HG03060 (cell line): ENCODE measurements at regions not wholly inside any gene's neighbourhood (a gene's known extent, or its start where the extent isn't known, plus 50 kb on each side); places are given as distances from the start of the nearest gene placed in this dataset.
"Not testable (repeated sequence)": the region's sequence is repeated elsewhere in the genome, so short reads cannot be mapped to it uniquely, and the experiment has no call there.

ENCODE experiments used
- ATAC-seq: cut with Tn5 transposase; IDR thresholded peaks from one replicate; pipeline ENCODE4 v1.9.1; 2021; ENCODE audit warnings: low read depth, moderate number of reproducible peaks; ENCODE audit not compliant: unreplicated experiment

- no peak for ATAC-seq
These were observed 105.8 kb upstream of the TRIM2 start for GRCh38 chr4:153098427-153098826.

- no peak for ATAC-seq
These were observed 104.7 kb upstream of the TRIM2 start for GRCh38 chr4:153099391-153100140.

- ATAC-seq: not testable (repeated sequence)
These were observed 97.5 kb upstream of the TRIM2 start for GRCh38 chr4:153106736-153107135.

GRCh38 chr4:153107246-153107645 lies 97.0 kb upstream of the TRIM2 start:
- no peak for ATAC-seq

- ATAC-seq: no peak
These were observed 94.9 kb upstream of the TRIM2 start for GRCh38 chr4:153109296-153109849.

GRCh38 chr4:153110739-153111138 lies 93.5 kb upstream of the TRIM2 start:
- no peak for ATAC-seq

GRCh38 chr4:153111426-153112040 lies 92.7 kb upstream of the TRIM2 start:
- no peak for ATAC-seq

- no peak for ATAC-seq
These were observed 92.2 kb upstream of the TRIM2 start for GRCh38 chr4:153112041-153112441.

- ATAC-seq: no peak
These were observed 91.0 kb upstream of the TRIM2 start for GRCh38 chr4:153113061-153113837.

- no peak for ATAC-seq
These were observed 90.5 kb upstream of the TRIM2 start for GRCh38 chr4:153113838-153114105.

GRCh38 chr4:153114771-153115321 lies 89.4 kb upstream of the TRIM2 start:
- no peak for ATAC-seq

- ATAC-seq: peak; percentile 59
These were observed 88.6 kb upstream of the TRIM2 start for GRCh38 chr4:153115322-153116290.

- ATAC-seq: no peak
These were observed 88.0 kb upstream of the TRIM2 start for GRCh38 chr4:153116291-153116680.

GRCh38 chr4:153116801-153117200 lies 87.4 kb upstream of the TRIM2 start:
- ATAC-seq: no peak

GRCh38 chr4:153117554-153117953 lies 86.7 kb upstream of the TRIM2 start:
- no peak for ATAC-seq

- ATAC-seq: no peak
These were observed 84.6 kb upstream of the TRIM2 start for GRCh38 chr4:153119626-153120025.

GRCh38 chr4:153120235-153120634 lies 84.0 kb upstream of the TRIM2 start:
- ATAC-seq: no peak

GRCh38 chr4:153122855-153123254 lies 81.4 kb upstream of the TRIM2 start:
- ATAC-seq: no peak

- no peak for ATAC-seq
These were observed 78.1 kb upstream of the TRIM2 start for GRCh38 chr4:153126137-153126536.
